DND-41 (cell line): ENCODE measurements at regions not wholly inside any gene's neighbourhood (a gene's known extent, or its start where the extent isn't known, plus 50 kb on each side); places are given as distances from the start of the nearest gene placed in this dataset.

ENCODE experiments used
- CTCF ChIP-seq: IDR thresholded peaks from 2 replicates; pipeline ENCODE4 v1.5.1; 2012; ENCODE audit warnings: borderline replicate concordance, low read length, moderate library complexity, mild to moderate bottlenecking; ENCODE audit not compliant: poor library complexity, severe bottlenecking; ENCODE audit errors: extremely low read depth
- EZH2 ChIP-seq: IDR thresholded peaks from 3 replicates; pipeline ENCODE4 v1.6.1; 2012; ENCODE audit warnings: borderline replicate concordance, low read depth, mild to moderate bottlenecking, moderate library complexity, low read length, inconsistent platforms; ENCODE audit not compliant: severe bottlenecking

DNA sequence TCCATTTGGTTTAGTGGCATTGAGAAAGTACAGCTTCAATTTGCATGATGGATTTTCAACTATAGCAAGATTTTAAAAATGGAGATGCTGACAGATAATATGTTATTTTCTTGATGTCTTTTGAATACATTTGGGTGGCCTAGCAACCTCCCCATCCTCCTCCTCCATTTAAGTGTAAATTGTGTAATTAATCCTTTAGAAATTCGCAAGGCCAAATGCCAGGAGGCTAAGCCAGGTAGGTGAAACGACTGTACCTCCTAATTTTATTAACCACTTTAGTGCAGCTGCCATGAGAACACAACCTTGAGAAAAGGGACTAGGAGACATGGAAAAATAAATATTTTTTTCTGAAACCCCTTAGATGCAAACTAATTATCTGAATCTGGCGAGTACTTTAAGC lies 248.8 kb downstream of the MRPS30 start:
- TF ChIP-seq CTCF (no peak), EZH2 (no peak)
